ENCODE measurements at regions not wholly inside any gene's neighbourhood (a gene's known extent, or its start where the extent isn't known, plus 50 kb on each side); places are given as distances from the start of the nearest gene placed in this dataset.

DNA sequence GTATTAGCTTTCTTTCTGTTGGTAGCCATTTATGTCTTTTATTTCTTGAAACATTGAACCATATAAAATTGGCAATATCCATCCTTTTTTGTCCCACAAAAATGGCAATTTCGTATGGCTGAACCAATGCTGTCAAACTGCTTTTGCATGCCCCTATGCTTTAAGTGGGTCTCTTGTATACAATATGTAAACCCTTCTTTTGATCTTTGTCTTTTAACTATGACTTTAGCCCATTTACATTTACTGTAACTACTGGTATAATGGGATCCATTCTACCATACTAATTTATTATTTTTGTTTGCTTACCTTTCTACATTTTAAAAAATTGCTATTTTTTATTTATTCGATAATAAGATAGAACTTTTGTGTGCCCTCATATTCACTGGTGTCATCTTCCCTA, 93.4 kb downstream of the TENT4A start:
- H3K9me3 ChIP-seq: no peaks in the 10 kb centered on the region
- H3K4me1 ChIP-seq: no peaks in the 10 kb centered on the region
- TF ChIP-seq POLR2A (IDR thresholded peaks at IDR 0.05): no peak
- TF ChIP-seq, protein P1, sequence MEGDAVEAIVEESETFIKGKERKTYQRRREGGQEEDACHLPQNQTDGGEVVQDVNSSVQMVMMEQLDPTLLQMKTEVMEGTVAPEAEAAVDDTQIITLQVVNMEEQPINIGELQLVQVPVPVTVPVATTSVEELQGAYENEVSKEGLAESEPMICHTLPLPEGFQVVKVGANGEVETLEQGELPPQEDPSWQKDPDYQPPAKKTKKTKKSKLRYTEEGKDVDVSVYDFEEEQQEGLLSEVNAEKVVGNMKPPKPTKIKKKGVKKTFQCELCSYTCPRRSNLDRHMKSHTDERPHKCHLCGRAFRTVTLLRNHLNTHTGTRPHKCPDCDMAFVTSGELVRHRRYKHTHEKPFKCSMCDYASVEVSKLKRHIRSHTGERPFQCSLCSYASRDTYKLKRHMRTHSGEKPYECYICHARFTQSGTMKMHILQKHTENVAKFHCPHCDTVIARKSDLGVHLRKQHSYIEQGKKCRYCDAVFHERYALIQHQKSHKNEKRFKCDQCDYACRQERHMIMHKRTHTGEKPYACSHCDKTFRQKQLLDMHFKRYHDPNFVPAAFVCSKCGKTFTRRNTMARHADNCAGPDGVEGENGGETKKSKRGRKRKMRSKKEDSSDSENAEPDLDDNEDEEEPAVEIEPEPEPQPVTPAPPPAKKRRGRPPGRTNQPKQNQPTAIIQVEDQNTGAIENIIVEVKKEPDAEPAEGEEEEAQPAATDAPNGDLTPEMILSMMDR (IDR thresholded peaks at IDR 0.05 in 4 of 5, conservative IDR thresholded peaks at IDR 0.05 in 1 of 5): no peak
- no peak overlapping the region for H3K4me3 ChIP-seq
- no peaks in the 10 kb centered on the region for H3K27me3 ChIP-seq
- intact Hi-C loops (cut with DNase I; ENCODE audit: low total_unique reads): no loop called here
- H3K36me3 ChIP-seq: no peaks in the 10 kb centered on the region
- no peak overlapping the region for H3K27ac ChIP-seq
- DNase-seq (no peak), ATAC-seq (no peak)
- in situ Hi-C loops (cut with MboI; ENCODE audit: low sequenced_read_pairs in 4 of 4): no loop called here

DNA sequence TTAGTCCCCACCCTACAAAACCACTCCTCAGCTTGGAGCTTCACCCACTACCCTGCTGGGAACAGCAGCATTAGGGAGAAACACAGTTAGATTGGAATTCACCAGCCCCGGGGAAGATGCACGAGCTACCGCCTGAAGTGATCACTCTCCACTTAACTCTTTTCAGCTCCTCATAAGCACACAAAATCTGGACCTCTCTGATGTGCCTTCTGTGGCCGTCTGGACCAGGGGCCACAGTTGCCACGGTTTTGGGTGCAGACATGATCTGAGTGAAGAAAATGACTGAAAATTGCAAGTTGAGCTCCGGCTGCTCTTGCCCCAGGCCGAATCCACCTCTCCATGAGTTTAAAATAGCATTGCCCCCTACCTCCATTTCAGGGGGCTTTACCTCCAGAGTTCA, 95.2 kb downstream of the TENT4A start:
- no peak for DNase-seq
- H3K36me3 ChIP-seq: no peaks in the 10 kb centered on the region
- no peak overlapping the region for H3K4me3 ChIP-seq
- intact Hi-C loops (cut with DNase I; ENCODE audit: low total_unique reads) (no loop called here), in situ Hi-C loops (cut with MboI; ENCODE audit: low sequenced_read_pairs in 4 of 4) (no loop called here)
- peaks cover 4 to 6% of the 10 kb centered on the region in 2 donors for H3K4me1 ChIP-seq
- TF ChIP-seq POLR2A (IDR thresholded peaks at IDR 0.05): no peak
- TF ChIP-seq, protein P1 (IDR thresholded peaks at IDR 0.05 in 4 of 5, conservative IDR thresholded peaks at IDR 0.05 in 1 of 5): no peak
- H3K9me3 ChIP-seq: no peaks in the 10 kb centered on the region
- no peaks in the 10 kb centered on the region for H3K27me3 ChIP-seq
- H3K27ac ChIP-seq: no peak overlapping the region
- ATAC-seq: no peak

DNA sequence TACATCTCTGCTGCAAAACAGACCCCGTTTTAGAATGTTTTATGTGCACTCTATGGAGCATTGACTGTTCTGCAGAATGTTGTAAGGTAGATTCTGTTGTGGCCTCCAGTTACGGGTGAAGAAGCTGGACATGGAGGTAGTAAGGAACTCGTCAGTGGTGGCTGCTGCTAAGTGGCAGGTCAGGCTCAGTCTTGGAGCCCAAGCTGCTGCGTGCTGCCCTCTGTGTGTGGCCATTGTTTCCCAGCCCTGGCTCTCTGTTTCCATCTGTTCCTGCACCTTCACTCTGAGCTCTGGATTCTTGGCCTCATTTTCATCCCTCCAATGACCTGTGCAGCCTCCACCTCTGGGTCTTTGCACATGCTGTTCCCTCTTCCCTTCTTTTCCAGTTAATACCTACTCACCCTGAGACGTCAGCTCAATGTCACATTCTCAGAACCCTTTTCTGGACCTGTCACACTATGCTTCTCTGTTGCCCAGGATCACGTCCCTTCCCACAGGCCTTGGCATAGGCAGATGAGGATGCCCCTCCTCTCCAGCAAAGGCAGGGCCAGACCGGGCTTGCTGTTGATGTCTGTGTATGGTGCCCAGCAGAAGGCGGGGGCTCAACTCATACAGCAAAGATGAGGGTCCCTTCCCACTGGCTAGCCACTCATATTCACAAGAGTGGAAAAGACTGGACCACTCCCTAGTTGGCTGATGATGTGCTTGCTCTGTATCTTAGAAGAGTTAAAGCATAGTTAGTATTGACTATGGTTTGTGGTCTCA, 97.6 kb downstream of the TENT4A start:
- Histone ChIP-seq H3K4me1 (peaks cover 4 to 8% of the 10 kb centered on the region in 2 donors), H3K36me3 (no peaks in the 10 kb centered on the region), H3K4me3 (no peak overlapping the region), H3K9me3 (no peaks in the 10 kb centered on the region), H3K27me3 (no peaks in the 10 kb centered on the region), H3K27ac (no peak overlapping the region)
- ATAC-seq (no peak), DNase-seq (no peak)
- in situ Hi-C loops (cut with MboI; ENCODE audit: low sequenced_read_pairs in 4 of 4): no loop called here
- no peak for TF ChIP-seq POLR2A (IDR thresholded peaks at IDR 0.05)
- TF ChIP-seq, protein P1 (IDR thresholded peaks at IDR 0.05 in 4 of 5, conservative IDR thresholded peaks at IDR 0.05 in 1 of 5): no peak
- intact Hi-C loops (cut with DNase I; ENCODE audit: low total_unique reads): loop anchor here (10.0 kb wide), 1 partner anchor 634 kb away; no protein-coding TSS in a partner anchor

DNA sequence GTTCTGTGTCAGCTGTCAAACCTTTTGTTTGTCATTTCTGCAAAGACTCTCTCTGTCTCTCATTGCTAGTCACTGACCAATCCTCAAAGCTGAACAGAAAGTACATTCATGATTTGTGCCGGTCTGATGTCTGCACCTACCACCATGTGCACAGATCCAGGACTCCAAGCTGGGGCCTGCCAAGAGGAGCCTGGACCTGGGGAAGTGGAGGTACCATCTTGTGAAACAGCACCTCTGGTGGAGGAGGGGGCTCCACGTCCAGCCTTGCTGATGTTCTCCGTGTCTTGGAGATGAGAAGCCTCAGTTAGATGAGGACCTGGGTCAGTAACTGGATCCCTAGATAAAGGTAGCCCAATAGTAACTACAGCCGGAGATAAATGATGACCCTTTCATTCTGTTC, 98.9 kb downstream of the TENT4A start:
- H3K4me3 ChIP-seq: no peak overlapping the region
- no peak for DNase-seq
- no peak for ATAC-seq
- no peaks in the 10 kb centered on the region for H3K9me3 ChIP-seq
- in situ Hi-C loops (cut with MboI; ENCODE audit: low sequenced_read_pairs in 4 of 4): no loop called here
- H3K27ac ChIP-seq: no peak overlapping the region
- peaks cover 4 to 8% of the 10 kb centered on the region in 2 donors for H3K4me1 ChIP-seq
- intact Hi-C loops (cut with DNase I; ENCODE audit: low total_unique reads): loop anchor here (10.0 kb wide), 1 partner anchor 633 kb away; no protein-coding TSS in a partner anchor
- H3K27me3 ChIP-seq: no peaks in the 10 kb centered on the region
- no peak for TF ChIP-seq POLR2A (IDR thresholded peaks at IDR 0.05)
- TF ChIP-seq, protein P1 (IDR thresholded peaks at IDR 0.05 in 4 of 5, conservative IDR thresholded peaks at IDR 0.05 in 1 of 5): no peak
- no peaks in the 10 kb centered on the region for H3K36me3 ChIP-seq

Data from gastrocnemius medialis (tissue), 4 donors.